Bronchial epithelial cell (primary cell): ENCODE measurements at regions not wholly inside any gene's neighbourhood (a gene's known extent, or its start where the extent isn't known, plus 50 kb on each side); places are given as distances from the start of the nearest gene placed in this dataset.

ENCODE experiments used
- DNase-seq: peaks from one replicate; pipeline ENCODE4 v3.0.0-alpha.2; 2010; ENCODE audit warnings: low read depth
- FAIRE-seq: peaks from 2 replicates; lab custom pipeline; 2011; peaks lifted over from hg19 to GRCh38; lab: Jason Lieb, UNC
- H3K27me3 ChIP-seq: 2 replicates; pipeline ENCODE4 v1.5.1; 2011; ENCODE audit warnings: low read length; ENCODE audit not compliant: control insufficient read depth, insufficient read depth
- H3K36me3 ChIP-seq: 2 replicates; pipeline ENCODE4 v1.5.1; 2011; ENCODE audit warnings: low read length; ENCODE audit not compliant: control insufficient read depth, insufficient read depth
- H3K4me3 ChIP-seq: 2 replicates; pipeline ENCODE4 v1.5.1; 2011; ENCODE audit warnings: mild to moderate bottlenecking, low read depth, low read length, control low read depth
- TF ChIP-seq, protein P1 (sequence below): IDR thresholded peaks from 2 replicates; pipeline ENCODE4 v1.5.1; 2011; ENCODE audit warnings: mild to moderate bottlenecking, moderate library complexity, low read length, control low read depth, inconsistent platforms; ENCODE audit not compliant: insufficient read depth, severe bottlenecking

- no peaks in the 10 kb centered on the region for H3K27me3 ChIP-seq
- H3K36me3 ChIP-seq = no peaks in the 10 kb centered on the region
- peak; percentile 47 for FAIRE-seq
- H3K4me3 ChIP-seq = no peak overlapping the region
- peak; percentile 71 for DNase-seq
- TF ChIP-seq, protein P1, sequence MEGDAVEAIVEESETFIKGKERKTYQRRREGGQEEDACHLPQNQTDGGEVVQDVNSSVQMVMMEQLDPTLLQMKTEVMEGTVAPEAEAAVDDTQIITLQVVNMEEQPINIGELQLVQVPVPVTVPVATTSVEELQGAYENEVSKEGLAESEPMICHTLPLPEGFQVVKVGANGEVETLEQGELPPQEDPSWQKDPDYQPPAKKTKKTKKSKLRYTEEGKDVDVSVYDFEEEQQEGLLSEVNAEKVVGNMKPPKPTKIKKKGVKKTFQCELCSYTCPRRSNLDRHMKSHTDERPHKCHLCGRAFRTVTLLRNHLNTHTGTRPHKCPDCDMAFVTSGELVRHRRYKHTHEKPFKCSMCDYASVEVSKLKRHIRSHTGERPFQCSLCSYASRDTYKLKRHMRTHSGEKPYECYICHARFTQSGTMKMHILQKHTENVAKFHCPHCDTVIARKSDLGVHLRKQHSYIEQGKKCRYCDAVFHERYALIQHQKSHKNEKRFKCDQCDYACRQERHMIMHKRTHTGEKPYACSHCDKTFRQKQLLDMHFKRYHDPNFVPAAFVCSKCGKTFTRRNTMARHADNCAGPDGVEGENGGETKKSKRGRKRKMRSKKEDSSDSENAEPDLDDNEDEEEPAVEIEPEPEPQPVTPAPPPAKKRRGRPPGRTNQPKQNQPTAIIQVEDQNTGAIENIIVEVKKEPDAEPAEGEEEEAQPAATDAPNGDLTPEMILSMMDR = no peak
Measured at GRCh38 chr13:109867766-109868165, 81.4 kb upstream of the IRS2 start.

GRCh38 chr13:109862627-109863026, 76.2 kb upstream of the IRS2 start:
- no peak overlapping the region for H3K4me3 ChIP-seq
- DNase-seq = peak; percentile 95
- H3K27me3 ChIP-seq = no peaks in the 10 kb centered on the region
- no peak for FAIRE-seq
- no peaks in the 10 kb centered on the region for H3K36me3 ChIP-seq
- TF ChIP-seq, protein P1 = no peak

DNA sequence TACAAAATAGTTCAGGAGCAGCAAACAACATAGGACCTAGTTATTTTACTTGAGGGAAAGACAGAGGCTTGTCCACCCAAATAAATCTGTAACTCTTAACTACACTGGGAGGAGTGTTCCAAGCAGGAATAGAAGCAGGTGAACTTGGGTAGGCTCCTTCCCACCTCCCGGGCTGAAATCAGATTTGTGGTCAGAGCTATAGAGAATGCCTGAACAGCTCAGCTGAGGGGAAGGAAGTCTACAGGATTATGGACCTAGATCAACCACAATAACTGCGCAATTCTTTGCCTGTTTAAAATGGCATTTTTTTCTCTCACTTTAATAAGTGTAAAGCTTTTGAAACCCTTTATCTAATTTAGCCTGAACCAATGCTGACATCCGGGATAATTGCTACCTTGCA, 73.5 kb upstream of the IRS2 start:
- peak; percentile 76 for FAIRE-seq
- no peak for DNase-seq
- H3K4me3 ChIP-seq = no peak overlapping the region
- no peaks in the 10 kb centered on the region for H3K36me3 ChIP-seq
- TF ChIP-seq, protein P1 = no peak
- H3K27me3 ChIP-seq = no peaks in the 10 kb centered on the region

DNA sequence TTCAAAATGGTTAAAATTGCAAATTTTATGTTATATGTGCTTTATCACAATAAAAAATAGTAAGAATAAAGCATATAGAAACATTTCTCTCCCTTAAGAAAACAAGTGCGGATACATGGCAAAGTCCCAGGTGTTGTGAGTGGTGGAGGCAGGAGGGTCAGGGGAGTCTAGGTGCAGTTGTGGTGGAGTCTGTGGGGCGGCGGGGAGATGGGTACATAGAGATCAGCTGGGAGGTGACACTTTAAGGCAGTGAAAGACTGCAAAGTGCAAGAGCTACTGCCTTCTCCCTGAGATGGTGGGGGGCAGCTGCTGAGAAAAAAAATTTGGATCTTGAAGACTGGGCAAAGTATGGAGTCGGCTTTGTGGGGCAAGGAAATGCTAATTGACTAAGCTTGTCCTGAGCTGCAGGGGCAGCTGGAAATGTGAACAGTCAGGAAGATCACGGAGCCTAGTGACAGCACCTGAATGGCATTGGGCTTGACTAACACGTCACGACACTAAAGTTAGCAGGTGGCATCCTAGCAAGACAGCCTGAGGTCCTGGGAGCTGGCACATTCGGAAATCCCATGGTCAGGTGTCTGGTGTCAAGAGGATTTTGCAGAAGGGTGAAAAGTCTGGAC, 72.9 kb upstream of the IRS2 start:
- DNase-seq (no peak), FAIRE-seq (no peak)
- H3K27me3 ChIP-seq = no peaks in the 10 kb centered on the region
- H3K4me3 ChIP-seq = no peak overlapping the region
- H3K36me3 ChIP-seq = no peaks in the 10 kb centered on the region
- TF ChIP-seq, protein P1 = no peak

- FAIRE-seq (no peak), DNase-seq (peak; percentile 90)
- H3K27me3 ChIP-seq = no peaks in the 10 kb centered on the region
- TF ChIP-seq, protein P1 = no peak
- no peaks in the 10 kb centered on the region for H3K36me3 ChIP-seq
- H3K4me3 ChIP-seq = no peak overlapping the region
Measured at GRCh38 chr13:109858319-109858718, 71.9 kb upstream of the IRS2 start.

- Histone ChIP-seq H3K27me3 (no peaks in the 10 kb centered on the region), H3K36me3 (no peaks in the 10 kb centered on the region), H3K4me3 (no peak overlapping the region)
- FAIRE-seq (no peak), DNase-seq (no peak)
- TF ChIP-seq, protein P1 = no peak
Measured at GRCh38 chr13:109857803-109858202, 71.4 kb upstream of the IRS2 start.
